ENCODE measurements at regions not wholly inside any gene's neighbourhood (a gene's known extent, or its start where the extent isn't known, plus 50 kb on each side); places are given as distances from the start of the nearest gene placed in this dataset.

GRCh38 chr11:127902382-127902781, 685.0 kb downstream of the ETS1 start:
- Histone ChIP-seq H3K4me1 (ENCODE audit: control insufficient read depth, insufficient read depth, low read length) (no peaks in the 10 kb centered on the region), H3K4me3 (ENCODE audit: low read length) (no peak overlapping the region), H3K9me3 (ENCODE audit: control insufficient read depth, low read length) (peaks cover 29% of the 10 kb centered on the region), H3K9ac (ENCODE audit: extremely low read depth, low read length, poor library complexity, severe bottlenecking) (no peak overlapping the region), H3K36me3 (ENCODE audit: control insufficient read depth, insufficient read depth, low read length) (no peaks in the 10 kb centered on the region), H3K27me3 (ENCODE audit: control insufficient read depth, insufficient read depth, low read length, poor library complexity, severe bottlenecking) (no peaks in the 10 kb centered on the region), H3K27ac (ENCODE audit: low read depth, low read length) (no peak overlapping the region)
- DNase-seq: no peak
- peaks cover 7% of the 10 kb centered on the region for H3K4me1 Mint-ChIP-seq
- no peak overlapping the region for H3K27ac Mint-ChIP-seq
- H3K4me3 Mint-ChIP-seq: no peak overlapping the region
- no peak for TF ChIP-seq CTCF (conservative IDR thresholded peaks at IDR 0.05)
- H3K27me3 Mint-ChIP-seq (ENCODE audit: insufficient read depth): no peaks in the 10 kb centered on the region
- peaks cover 29% of the 10 kb centered on the region for H3K9me3 Mint-ChIP-seq
- peaks cover 14% of the 10 kb centered on the region for H3K36me3 Mint-ChIP-seq (ENCODE audit: low read depth)

DNA sequence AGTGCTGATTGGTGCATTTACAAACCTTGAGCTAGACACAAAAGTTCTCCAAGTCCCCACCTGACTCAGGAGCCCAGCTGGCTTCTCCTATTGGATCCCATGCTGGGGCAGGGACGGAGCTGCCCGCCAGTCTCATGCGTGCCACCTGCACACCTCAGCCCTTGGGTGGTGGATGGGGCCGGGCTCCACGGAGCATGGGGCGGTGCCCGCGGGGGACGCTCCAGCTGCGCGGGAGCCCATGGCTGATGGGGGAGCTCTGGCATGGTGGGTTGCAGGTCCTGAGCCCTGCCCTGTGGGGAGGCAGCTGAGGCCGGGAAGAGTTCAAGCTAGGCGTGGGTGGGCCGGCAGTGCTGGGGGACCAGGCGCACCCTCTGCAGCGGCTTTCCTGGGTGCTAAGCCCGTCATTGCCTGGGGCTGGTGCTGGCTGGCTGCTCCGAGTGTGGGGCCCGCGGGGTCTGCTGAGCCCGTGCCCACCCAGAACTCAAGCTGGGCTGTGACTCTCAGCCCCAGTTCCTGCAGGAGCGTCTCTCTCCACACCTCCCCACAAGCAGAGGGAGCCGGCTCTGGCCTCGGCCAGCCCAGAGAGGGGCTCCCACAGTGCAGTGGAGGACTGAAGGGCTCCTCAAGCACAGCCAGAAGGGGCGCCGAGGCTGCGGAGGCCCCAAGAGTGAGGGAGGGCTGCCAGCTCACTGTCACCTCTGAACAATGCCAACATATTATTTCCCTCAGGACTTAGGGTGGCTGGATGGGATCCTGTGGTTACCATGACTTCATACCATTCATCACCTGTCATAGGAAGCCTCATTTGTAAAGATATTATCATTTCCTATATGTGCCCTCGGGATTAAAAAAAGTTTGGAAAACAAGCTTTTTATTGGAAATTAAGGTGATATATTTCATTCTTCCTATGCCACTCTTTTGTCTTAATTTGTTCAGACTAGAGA, 688.7 kb downstream of the ETS1 start:
- H3K27me3 ChIP-seq (ENCODE audit: control insufficient read depth, insufficient read depth, low read length, poor library complexity, severe bottlenecking): no peaks in the 10 kb centered on the region
- Mint-ChIP-seq H3K4me3 (no peak overlapping the region), H3K27me3 (ENCODE audit: insufficient read depth) (no peaks in the 10 kb centered on the region), H3K4me1 (peaks cover 8% of the 10 kb centered on the region), H3K27ac (no peak overlapping the region), H3K36me3 (ENCODE audit: low read depth) (peaks cover 13% of the 10 kb centered on the region), H3K9me3 (peaks cover 35% of the 10 kb centered on the region)
- no peaks in the 10 kb centered on the region for H3K4me1 ChIP-seq (ENCODE audit: control insufficient read depth, insufficient read depth, low read length)
- peaks cover 35% of the 10 kb centered on the region for H3K9me3 ChIP-seq (ENCODE audit: control insufficient read depth, low read length)
- H3K4me3 ChIP-seq (ENCODE audit: low read length): peak overlapping the region; percentile 5
- H3K9ac ChIP-seq (ENCODE audit: extremely low read depth, low read length, poor library complexity, severe bottlenecking): no peak overlapping the region
- DNase-seq: no peak
- no peaks in the 10 kb centered on the region for H3K36me3 ChIP-seq (ENCODE audit: control insufficient read depth, insufficient read depth, low read length)
- 96 to 98% methylated on average over 8 to 28 of the region's 28 CpGs for WGBS, 2 experiments (ENCODE audit: insufficient coverage in 1 of 2, insufficient read length in 1 of 2)
- no peak for TF ChIP-seq CTCF (conservative IDR thresholded peaks at IDR 0.05)
- H3K27ac ChIP-seq (ENCODE audit: low read depth, low read length): no peak overlapping the region

GRCh38 chr11:127895776-127896175, 691.6 kb downstream of the ETS1 start:
- H3K27ac ChIP-seq (ENCODE audit: low read depth, low read length): no peak overlapping the region

More at GRCh38 chr11:127895776-127896175, 691.6 kb downstream of the ETS1 start:
- Mint-ChIP-seq H3K9me3 (peaks cover 36% of the 10 kb centered on the region), H3K27ac (no peak overlapping the region), H3K36me3 (ENCODE audit: low read depth) (peaks cover 11% of the 10 kb centered on the region), H3K27me3 (ENCODE audit: insufficient read depth) (no peaks in the 10 kb centered on the region), H3K4me1 (peaks cover 2% of the 10 kb centered on the region), H3K4me3 (no peak overlapping the region)
- Histone ChIP-seq H3K36me3 (ENCODE audit: control insufficient read depth, insufficient read depth, low read length) (no peaks in the 10 kb centered on the region), H3K9me3 (ENCODE audit: control insufficient read depth, low read length) (peaks cover 43% of the 10 kb centered on the region), H3K27me3 (ENCODE audit: control insufficient read depth, insufficient read depth, low read length, poor library complexity, severe bottlenecking) (no peaks in the 10 kb centered on the region), H3K9ac (ENCODE audit: extremely low read depth, low read length, poor library complexity, severe bottlenecking) (no peak overlapping the region), H3K4me1 (ENCODE audit: control insufficient read depth, insufficient read depth, low read length) (no peaks in the 10 kb centered on the region), H3K4me3 (ENCODE audit: low read length) (no peak overlapping the region)
- DNase-seq: no peak
- WGBS, 2 experiments (ENCODE audit: insufficient coverage in 1 of 2, insufficient read length in 1 of 2): 80 to 98% methylated on average over 1 to 2 of the region's 3 CpGs
- no peak for TF ChIP-seq CTCF (conservative IDR thresholded peaks at IDR 0.05)
